ENCODE measurements at regions not wholly inside any gene's neighbourhood (a gene's known extent, or its start where the extent isn't known, plus 50 kb on each side); places are given as distances from the start of the nearest gene placed in this dataset.

DNA sequence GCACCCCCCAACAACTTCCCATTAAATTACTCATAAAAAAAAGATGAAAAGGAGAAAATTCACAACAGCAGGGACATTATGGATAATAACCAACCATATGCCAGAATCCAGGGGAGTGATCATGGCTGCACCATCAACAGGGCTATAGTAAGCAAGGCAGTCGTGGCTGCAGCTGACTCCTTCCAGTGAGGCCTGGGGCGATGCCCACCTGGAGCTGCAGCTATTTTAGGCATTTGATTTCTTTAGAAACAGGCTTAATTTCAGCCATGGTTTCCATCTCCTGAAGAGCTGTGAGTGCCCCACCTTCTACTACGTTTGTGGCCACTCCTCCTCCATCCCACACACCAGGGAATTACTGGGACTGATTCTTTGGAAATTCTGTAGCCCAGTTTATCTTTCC is 84.0 kb downstream of the MINAR1 start:
- H3K4me1 ChIP-seq (ENCODE audit: control insufficient read depth, insufficient read depth, low read length): no peaks in the 10 kb centered on the region
- H3K27ac ChIP-seq (ENCODE audit: low read length): no peak overlapping the region
- H3K27me3 ChIP-seq (ENCODE audit: control insufficient read depth in 1 of 2, insufficient read depth in 2 of 2, low read length in 2 of 2): no peaks in the 10 kb centered on the region
- H3K9me3 ChIP-seq (ENCODE audit: control insufficient read depth in 2 of 2, low read length in 2 of 2): no peaks in the 10 kb centered on the region
- no peak overlapping the region for H3K9ac ChIP-seq (ENCODE audit: low read length in 2 of 2)
- H3K36me3 ChIP-seq (ENCODE audit: control insufficient read depth in 2 of 2, insufficient read depth in 2 of 2, low read length in 2 of 2): no peaks in the 10 kb centered on the region
- no peak overlapping the region for H3K4me3 ChIP-seq (ENCODE audit: low read length in 2 of 2)

DNA sequence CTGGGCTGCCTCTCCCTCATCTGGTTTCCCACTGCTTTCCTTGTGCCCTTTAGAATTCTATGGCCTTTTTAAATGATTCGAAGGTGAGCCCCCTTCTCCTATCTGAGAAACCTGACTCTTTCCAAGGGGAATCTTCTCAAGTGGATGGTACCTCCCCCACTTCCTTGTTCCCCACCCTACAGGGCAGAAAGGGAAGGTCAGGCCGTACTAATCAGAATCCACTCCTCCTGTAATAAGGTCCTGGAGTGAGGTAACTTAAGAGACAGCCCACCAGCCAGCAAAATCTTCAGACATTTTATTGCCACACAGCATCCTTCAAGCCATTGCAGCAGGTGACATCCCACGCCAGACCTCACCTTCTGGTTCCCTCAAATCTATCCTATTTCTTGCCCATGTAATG is 84.5 kb downstream of the MINAR1 start:
- Histone ChIP-seq H3K27ac (ENCODE audit: low read length) (no peak overlapping the region), H3K27me3 (ENCODE audit: control insufficient read depth in 1 of 2, insufficient read depth in 2 of 2, low read length in 2 of 2) (no peaks in the 10 kb centered on the region), H3K9ac (ENCODE audit: low read length in 2 of 2) (no peak overlapping the region), H3K4me1 (ENCODE audit: control insufficient read depth, insufficient read depth, low read length) (no peaks in the 10 kb centered on the region), H3K4me3 (ENCODE audit: low read length in 2 of 2) (no peak overlapping the region), H3K36me3 (ENCODE audit: control insufficient read depth in 2 of 2, insufficient read depth in 2 of 2, low read length in 2 of 2) (no peaks in the 10 kb centered on the region), H3K9me3 (ENCODE audit: control insufficient read depth in 2 of 2, low read length in 2 of 2) (no peaks in the 10 kb centered on the region)

DNA sequence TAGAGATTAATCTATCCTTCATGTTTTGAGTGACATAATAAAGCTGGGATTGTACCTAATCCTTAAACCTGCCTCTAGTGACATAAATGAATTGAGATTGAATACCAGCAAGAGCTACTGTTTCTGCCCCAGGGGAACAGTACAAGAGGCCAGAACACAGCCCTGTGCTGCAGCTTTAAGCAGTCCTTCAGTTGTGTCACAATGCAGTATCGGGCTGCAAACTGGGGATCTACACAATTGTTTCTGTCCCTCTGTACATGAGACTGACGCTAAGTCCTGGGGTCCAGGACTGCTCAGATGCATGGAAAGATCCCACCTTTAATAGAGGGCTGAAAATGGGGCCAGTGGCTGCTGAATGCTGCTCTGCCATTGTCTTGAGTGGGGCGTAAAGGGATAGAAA is 87.5 kb downstream of the MINAR1 start:
- Histone ChIP-seq H3K4me1 (ENCODE audit: control insufficient read depth, insufficient read depth, low read length) (no peaks in the 10 kb centered on the region), H3K27ac (ENCODE audit: low read length) (no peak overlapping the region), H3K27me3 (ENCODE audit: control insufficient read depth in 1 of 2, insufficient read depth in 2 of 2, low read length in 2 of 2) (no peaks in the 10 kb centered on the region), H3K4me3 (ENCODE audit: low read length in 2 of 2) (no peak overlapping the region), H3K36me3 (ENCODE audit: control insufficient read depth in 2 of 2, insufficient read depth in 2 of 2, low read length in 2 of 2) (no peaks in the 10 kb centered on the region), H3K9ac (ENCODE audit: low read length in 2 of 2) (no peak overlapping the region), H3K9me3 (ENCODE audit: control insufficient read depth in 2 of 2, low read length in 2 of 2) (no peaks in the 10 kb centered on the region)

GRCh38 chr15:79520654-79521053 is 88.5 kb downstream of the MINAR1 start:
- Histone ChIP-seq H3K9ac (ENCODE audit: low read length in 2 of 2) (no peak overlapping the region), H3K27me3 (ENCODE audit: control insufficient read depth in 1 of 2, insufficient read depth in 2 of 2, low read length in 2 of 2) (no peaks in the 10 kb centered on the region), H3K4me3 (ENCODE audit: low read length in 2 of 2) (no peak overlapping the region), H3K36me3 (ENCODE audit: control insufficient read depth in 2 of 2, insufficient read depth in 2 of 2, low read length in 2 of 2) (no peaks in the 10 kb centered on the region), H3K4me1 (ENCODE audit: control insufficient read depth, insufficient read depth, low read length) (no peaks in the 10 kb centered on the region), H3K9me3 (ENCODE audit: control insufficient read depth in 2 of 2, low read length in 2 of 2) (no peaks in the 10 kb centered on the region), H3K27ac (ENCODE audit: low read length) (no peak overlapping the region)

- no peaks in the 10 kb centered on the region for H3K9me3 ChIP-seq (ENCODE audit: control insufficient read depth in 2 of 2, low read length in 2 of 2)
- no peaks in the 10 kb centered on the region for H3K4me1 ChIP-seq (ENCODE audit: control insufficient read depth, insufficient read depth, low read length)
- H3K27ac ChIP-seq (ENCODE audit: low read length): no peak overlapping the region
- H3K27me3 ChIP-seq (ENCODE audit: control insufficient read depth in 1 of 2, insufficient read depth in 2 of 2, low read length in 2 of 2): peaks cover 0 to 6% of the 10 kb centered on the region in 2 donors
- H3K4me3 ChIP-seq (ENCODE audit: low read length in 2 of 2): no peak overlapping the region
- no peak overlapping the region for H3K9ac ChIP-seq (ENCODE audit: low read length in 2 of 2)
- no peaks in the 10 kb centered on the region for H3K36me3 ChIP-seq (ENCODE audit: control insufficient read depth in 2 of 2, insufficient read depth in 2 of 2, low read length in 2 of 2)
Observed at GRCh38 chr15:79522656-79523055, 90.5 kb downstream of the MINAR1 start.

GRCh38 chr15:79523266-79523665 is 91.1 kb downstream of the MINAR1 start:
- Histone ChIP-seq H3K36me3 (ENCODE audit: control insufficient read depth in 2 of 2, insufficient read depth in 2 of 2, low read length in 2 of 2) (no peaks in the 10 kb centered on the region), H3K4me3 (ENCODE audit: low read length in 2 of 2) (no peak overlapping the region), H3K27ac (ENCODE audit: low read length) (no peak overlapping the region), H3K27me3 (ENCODE audit: control insufficient read depth in 1 of 2, insufficient read depth in 2 of 2, low read length in 2 of 2) (peaks cover 0 to 6% of the 10 kb centered on the region in 2 donors), H3K9ac (ENCODE audit: low read length in 2 of 2) (no peak overlapping the region), H3K4me1 (ENCODE audit: control insufficient read depth, insufficient read depth, low read length) (no peaks in the 10 kb centered on the region), H3K9me3 (ENCODE audit: control insufficient read depth in 2 of 2, low read length in 2 of 2) (no peaks in the 10 kb centered on the region)

DNA sequence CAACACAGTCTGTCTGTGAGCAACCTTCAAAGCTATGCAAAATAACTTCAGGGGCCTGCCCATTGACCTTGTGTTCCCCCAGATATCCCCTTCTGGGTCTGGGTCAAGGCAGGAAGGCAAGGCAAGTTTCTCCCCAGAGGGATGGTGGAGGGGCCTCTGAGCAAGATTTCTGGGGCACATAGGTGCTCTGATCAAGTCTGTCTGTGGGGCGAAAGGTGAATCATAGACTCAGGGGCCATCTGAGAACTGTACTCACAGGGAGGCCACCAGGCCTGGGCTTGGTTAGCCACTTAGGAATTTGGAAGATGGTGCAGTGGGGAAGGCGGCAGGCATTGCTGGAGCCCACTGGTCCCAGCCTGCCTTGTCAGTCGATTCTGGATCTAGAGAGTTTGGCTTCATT is 92.4 kb downstream of the MINAR1 start:
- Histone ChIP-seq H3K9ac (ENCODE audit: low read length in 2 of 2) (no peak overlapping the region), H3K4me3 (ENCODE audit: low read length in 2 of 2) (no peak overlapping the region), H3K27ac (ENCODE audit: low read length) (no peak overlapping the region), H3K9me3 (ENCODE audit: control insufficient read depth in 2 of 2, low read length in 2 of 2) (no peaks in the 10 kb centered on the region), H3K4me1 (ENCODE audit: control insufficient read depth, insufficient read depth, low read length) (no peaks in the 10 kb centered on the region), H3K36me3 (ENCODE audit: control insufficient read depth in 2 of 2, insufficient read depth in 2 of 2, low read length in 2 of 2) (no peaks in the 10 kb centered on the region), H3K27me3 (ENCODE audit: control insufficient read depth in 1 of 2, insufficient read depth in 2 of 2, low read length in 2 of 2) (peaks cover 0 to 6% of the 10 kb centered on the region in 2 donors)

- Histone ChIP-seq H3K27ac (ENCODE audit: low read length) (no peak overlapping the region), H3K27me3 (ENCODE audit: control insufficient read depth in 1 of 2, insufficient read depth in 2 of 2, low read length in 2 of 2) (peaks cover 0 to 6% of the 10 kb centered on the region in 2 donors), H3K9me3 (ENCODE audit: control insufficient read depth in 2 of 2, low read length in 2 of 2) (no peaks in the 10 kb centered on the region), H3K36me3 (ENCODE audit: control insufficient read depth in 2 of 2, insufficient read depth in 2 of 2, low read length in 2 of 2) (no peaks in the 10 kb centered on the region), H3K4me1 (ENCODE audit: control insufficient read depth, insufficient read depth, low read length) (no peaks in the 10 kb centered on the region), H3K9ac (ENCODE audit: low read length in 2 of 2) (no peak overlapping the region), H3K4me3 (ENCODE audit: low read length in 2 of 2) (no peak overlapping the region)
Observed at GRCh38 chr15:79526376-79526775, 94.2 kb downstream of the MINAR1 start.

DNA sequence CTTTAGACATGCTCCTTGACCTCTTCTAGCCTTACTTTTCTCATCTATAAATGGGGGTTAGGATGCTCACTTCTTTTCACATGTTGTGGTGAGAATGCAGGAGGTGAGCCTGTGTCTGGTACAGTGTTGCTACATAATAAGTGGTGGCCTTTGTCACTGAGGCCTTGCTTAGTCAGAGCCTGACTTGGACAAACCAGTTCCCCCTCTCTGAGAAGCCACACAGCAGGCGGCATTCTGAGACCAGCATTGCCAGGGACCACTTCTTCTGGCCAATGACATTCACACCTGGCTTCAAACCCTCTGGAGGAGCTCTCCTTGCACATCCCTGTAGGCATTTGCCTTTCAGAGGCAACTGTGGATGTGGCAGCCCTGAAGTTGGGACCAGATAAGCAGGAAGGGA is 95.7 kb downstream of the MINAR1 start:
- no peak overlapping the region for H3K27ac ChIP-seq (ENCODE audit: low read length)
- no peaks in the 10 kb centered on the region for H3K4me1 ChIP-seq (ENCODE audit: control insufficient read depth, insufficient read depth, low read length)
- no peak overlapping the region for H3K9ac ChIP-seq (ENCODE audit: low read length in 2 of 2)
- H3K27me3 ChIP-seq (ENCODE audit: control insufficient read depth in 1 of 2, insufficient read depth in 2 of 2, low read length in 2 of 2): peaks cover 0 to 8% of the 10 kb centered on the region in 2 donors
- no peaks in the 10 kb centered on the region for H3K9me3 ChIP-seq (ENCODE audit: control insufficient read depth in 2 of 2, low read length in 2 of 2)
- no peak overlapping the region for H3K4me3 ChIP-seq (ENCODE audit: low read length in 2 of 2)
- no peaks in the 10 kb centered on the region for H3K36me3 ChIP-seq (ENCODE audit: control insufficient read depth in 2 of 2, insufficient read depth in 2 of 2, low read length in 2 of 2)

DNA sequence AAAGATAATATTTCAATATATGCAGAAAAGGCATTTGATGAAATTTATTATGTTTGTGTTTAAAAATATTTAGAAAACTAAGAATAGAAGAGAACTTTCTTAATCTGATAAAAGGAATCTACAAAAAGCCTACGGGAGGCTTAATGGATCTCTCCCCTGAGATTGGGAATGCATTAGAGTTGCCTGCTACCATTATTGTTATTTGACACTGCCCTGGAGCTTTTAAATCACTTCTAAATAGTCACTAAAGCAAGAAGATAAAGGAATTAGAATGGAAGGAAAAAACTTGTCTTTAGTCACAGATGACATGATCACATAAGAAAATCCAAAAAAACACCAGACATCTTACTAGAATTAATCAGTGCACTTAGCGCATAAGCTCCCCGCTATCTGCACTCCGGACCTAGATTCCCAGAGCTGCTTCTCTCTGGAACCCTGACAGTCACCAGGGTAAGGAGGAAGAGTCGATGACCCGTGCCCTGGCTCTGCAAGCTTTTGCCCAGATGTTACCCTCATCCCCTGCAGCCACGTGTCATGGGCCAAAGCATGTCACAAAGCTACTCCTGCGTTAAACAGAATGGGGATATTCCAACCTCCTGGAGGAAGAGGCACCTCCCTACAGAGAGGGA is 97.1 kb downstream of the MINAR1 start:
- Histone ChIP-seq H3K4me1 (ENCODE audit: control insufficient read depth, insufficient read depth, low read length) (no peaks in the 10 kb centered on the region), H3K9me3 (ENCODE audit: control insufficient read depth in 2 of 2, low read length in 2 of 2) (no peaks in the 10 kb centered on the region), H3K27me3 (ENCODE audit: control insufficient read depth in 1 of 2, insufficient read depth in 2 of 2, low read length in 2 of 2) (peaks cover 0 to 12% of the 10 kb centered on the region in 2 donors), H3K36me3 (ENCODE audit: control insufficient read depth in 2 of 2, insufficient read depth in 2 of 2, low read length in 2 of 2) (no peaks in the 10 kb centered on the region), H3K9ac (ENCODE audit: low read length in 2 of 2) (no peak overlapping the region), H3K4me3 (ENCODE audit: low read length in 2 of 2) (no peak overlapping the region), H3K27ac (ENCODE audit: low read length) (no peak overlapping the region)

GRCh38 chr15:79535536-79535935 is 103.4 kb downstream of the MINAR1 start:
- Histone ChIP-seq H3K4me1 (ENCODE audit: control insufficient read depth, insufficient read depth, low read length) (no peaks in the 10 kb centered on the region), H3K4me3 (ENCODE audit: low read length in 2 of 2) (no peak overlapping the region), H3K9ac (ENCODE audit: low read length in 2 of 2) (no peak overlapping the region), H3K27ac (ENCODE audit: low read length) (no peak overlapping the region), H3K9me3 (ENCODE audit: control insufficient read depth in 2 of 2, low read length in 2 of 2) (no peaks in the 10 kb centered on the region), H3K27me3 (ENCODE audit: control insufficient read depth in 1 of 2, insufficient read depth in 2 of 2, low read length in 2 of 2) (peaks cover 0 to 6% of the 10 kb centered on the region in 2 donors), H3K36me3 (ENCODE audit: control insufficient read depth in 2 of 2, insufficient read depth in 2 of 2, low read length in 2 of 2) (no peaks in the 10 kb centered on the region)
